ENCODE measurements at regions not wholly inside any gene's neighbourhood (a gene's known extent, or its start where the extent isn't known, plus 50 kb on each side); places are given as distances from the start of the nearest gene placed in this dataset.

GRCh38 chr11:70544774-70545609 lies 146.7 kb downstream of the CTTN start:
- intact Hi-C loops (cut with DNase I; ENCODE audit: low total_unique reads): no loop called here
- Histone ChIP-seq H3K27ac (no peak overlapping the region), H3K9me3 (no peaks in the 10 kb centered on the region), H3K27me3 (no peaks in the 10 kb centered on the region), H3K4me1 (no peaks in the 10 kb centered on the region), H3K36me3 (no peaks in the 10 kb centered on the region), H3K4me3 (no peak overlapping the region)
- DNase-seq: no peak
- TF ChIP-seq CTCF (IDR thresholded peaks at IDR 0.05) (no peak), POLR2A (IDR thresholded peaks at IDR 0.05) (no peak)

- Histone ChIP-seq H3K4me1 (no peaks in the 10 kb centered on the region), H3K36me3 (no peaks in the 10 kb centered on the region), H3K4me3 (no peak overlapping the region), H3K9me3 (no peaks in the 10 kb centered on the region), H3K27me3 (no peaks in the 10 kb centered on the region), H3K27ac (no peak overlapping the region)
- intact Hi-C loops (cut with DNase I; ENCODE audit: low total_unique reads): no loop called here
- no peak for DNase-seq
- TF ChIP-seq CTCF (IDR thresholded peaks at IDR 0.05) (no peak), POLR2A (IDR thresholded peaks at IDR 0.05) (no peak)
Observed at GRCh38 chr11:70545610-70545912, 147.2 kb downstream of the CTTN start.

GRCh38 chr11:70546191-70546940 lies 148.0 kb downstream of the CTTN start:
- Histone ChIP-seq H3K27ac (no peak overlapping the region), H3K4me1 (no peaks in the 10 kb centered on the region), H3K9me3 (no peaks in the 10 kb centered on the region), H3K27me3 (no peaks in the 10 kb centered on the region), H3K36me3 (no peaks in the 10 kb centered on the region), H3K4me3 (no peak overlapping the region)
- no peak for TF ChIP-seq POLR2A (IDR thresholded peaks at IDR 0.05)
- no peak for TF ChIP-seq CTCF (IDR thresholded peaks at IDR 0.05)
- intact Hi-C loops (cut with DNase I; ENCODE audit: low total_unique reads): no loop called here
- no peak for DNase-seq

GRCh38 chr11:70547386-70547785 lies 149.1 kb downstream of the CTTN start:
- intact Hi-C loops (cut with DNase I; ENCODE audit: low total_unique reads): no loop called here
- Histone ChIP-seq H3K4me1 (no peaks in the 10 kb centered on the region), H3K4me3 (no peak overlapping the region), H3K9me3 (no peaks in the 10 kb centered on the region), H3K27ac (no peak overlapping the region), H3K36me3 (no peaks in the 10 kb centered on the region), H3K27me3 (no peaks in the 10 kb centered on the region)
- no peak for TF ChIP-seq POLR2A (IDR thresholded peaks at IDR 0.05)
- TF ChIP-seq CTCF (IDR thresholded peaks at IDR 0.05): no peak
- DNase-seq: no peak
